Mesendoderm (in vitro differentiated cells): ENCODE measurements at regions not wholly inside any gene's neighbourhood (a gene's known extent, or its start where the extent isn't known, plus 50 kb on each side); places are given as distances from the start of the nearest gene placed in this dataset.
A peak's percentile ranks its signal among the peaks of the same experiment; 100 is the strongest.

Source experiments
- DNase-seq: peaks from one replicate; pipeline ENCODE4 v3.0.0; 2013
- H2AK5ac ChIP-seq: 2 replicates; pipeline ENCODE4 v1.6.1; 2013; ENCODE audit warnings: low read length, inconsistent platforms
- H2BK120ac ChIP-seq: 2 replicates; pipeline ENCODE4 v1.6.1; 2013; ENCODE audit warnings: low read depth, mild to moderate bottlenecking, low read length, moderate library complexity, mixed read lengths
- H2BK15ac ChIP-seq: replicated peaks from 2 replicates; pipeline ENCODE4 v1.6.1; 2013; ENCODE audit warnings: low read depth, mild to moderate bottlenecking, moderate library complexity
- H2BK5ac ChIP-seq: 2 replicates; pipeline ENCODE4 v1.6.1; 2013; ENCODE audit warnings: low read length, inconsistent platforms
- H3K18ac ChIP-seq: 2 replicates; pipeline ENCODE4 v1.6.1; 2013; ENCODE audit warnings: mild to moderate bottlenecking, low read length, mixed read lengths
- H3K23ac ChIP-seq: one replicate; pipeline ENCODE4 v1.6.1; 2013; ENCODE audit warnings: low read length
- H3K27ac ChIP-seq: 2 replicates; pipeline ENCODE4 v1.5.1; 2013; ENCODE audit warnings: low read depth, mild to moderate bottlenecking, inconsistent platforms, low read length, moderate library complexity
- H3K27me3 ChIP-seq: 2 replicates; pipeline ENCODE4 v1.6.1; 2013; ENCODE audit warnings: low read length, control low read depth, mild to moderate bottlenecking, inconsistent platforms; ENCODE audit not compliant: insufficient read depth, poor library complexity
- H3K36me3 ChIP-seq: 2 replicates; pipeline ENCODE4 v1.6.1; 2013; ENCODE audit warnings: low read length, inconsistent platforms; ENCODE audit not compliant: control insufficient read depth, insufficient read depth
- H3K4ac ChIP-seq: one replicate; pipeline ENCODE4 v1.6.1; 2013; ENCODE audit warnings: low read depth, mild to moderate bottlenecking, low read length, moderate library complexity
- H3K4me1 ChIP-seq: 2 replicates; pipeline ENCODE4 v1.6.1; 2013; ENCODE audit warnings: low read depth, low read length, inconsistent platforms; ENCODE audit not compliant: control insufficient read depth
- H3K4me2 ChIP-seq: 2 replicates; pipeline ENCODE4 v1.6.1; 2013; ENCODE audit warnings: low read length
- H3K4me3 ChIP-seq: 2 replicates; pipeline ENCODE4 v1.5.1; 2013; ENCODE audit warnings: mild to moderate bottlenecking, low read length
- H3K56ac ChIP-seq: one replicate; pipeline ENCODE4 v1.6.1; 2013; ENCODE audit warnings: low read length
- H3K79me1 ChIP-seq: 2 replicates; pipeline ENCODE4 v1.6.1; 2013; ENCODE audit warnings: low read length, inconsistent platforms
- H3K79me2 ChIP-seq: 2 replicates; pipeline ENCODE4 v1.6.1; 2013; ENCODE audit warnings: mild to moderate bottlenecking, low read length; ENCODE audit not compliant: control insufficient read depth, insufficient read depth
- H3K9ac ChIP-seq: 2 replicates; pipeline ENCODE4 v1.6.1; 2013; ENCODE audit warnings: low read length, inconsistent platforms
- H4K5ac ChIP-seq: one replicate; pipeline ENCODE4 v1.6.1; 2013; ENCODE audit warnings: low read length
- H4K8ac ChIP-seq: one replicate; pipeline ENCODE4 v1.6.1; 2013; ENCODE audit warnings: low read depth, mild to moderate bottlenecking, control low read depth, low read length, moderate library complexity
- WGBS: extraction: QIAGEN DNeasy Blood & Tissue Kit; methylation state at CpG from one replicate; pipeline ENCODE4 v1.1.7; 2013; ENCODE audit warnings: low lambda C conversion rate, missing lambda C conversion rate; ENCODE audit not compliant: insufficient coverage; ENCODE audit errors: extremely low coverage; 5-methylcytosine and 5-hydroxymethylcytosine counted together

DNA sequence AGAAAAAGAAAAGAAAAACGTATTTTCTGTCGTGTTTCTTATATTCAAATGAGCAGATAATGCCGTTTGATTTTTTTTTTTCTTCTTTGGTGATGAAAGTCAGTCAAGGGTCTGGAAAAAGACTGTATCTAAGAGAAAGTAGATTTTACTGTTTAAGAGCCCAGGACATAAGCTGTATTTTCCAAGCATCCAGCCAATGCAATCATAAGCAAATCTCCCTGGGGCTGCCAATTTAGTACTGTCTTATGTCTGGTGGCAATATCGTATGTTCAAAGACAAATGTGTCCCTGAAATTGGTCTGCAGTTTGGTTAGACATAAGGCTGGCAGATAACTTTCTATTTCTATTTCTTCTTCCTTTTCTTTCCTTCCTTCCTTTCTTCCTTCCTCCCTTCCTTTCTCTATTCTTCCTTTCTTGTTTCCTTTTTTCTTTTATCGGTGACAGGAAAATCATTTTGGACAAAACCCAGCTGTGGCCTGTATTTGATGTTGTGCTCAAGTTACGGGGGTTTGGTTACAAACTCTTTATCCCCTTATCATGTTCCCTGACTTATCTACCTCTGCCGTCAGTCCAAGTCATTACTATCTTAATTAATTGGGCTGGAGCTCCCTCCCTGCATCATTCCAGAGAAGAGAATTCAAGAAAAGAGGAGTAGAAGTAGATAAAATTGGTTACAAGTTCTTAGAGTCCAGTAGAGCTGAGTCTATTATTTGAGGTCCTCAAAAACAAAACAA is 683.4 kb upstream of the FSHR start:
- H4K8ac ChIP-seq: no peak overlapping the region
- no CpG with 5 or more reads among the region's 7 CpGs for WGBS
- no peaks in the 10 kb centered on the region for H3K79me1 ChIP-seq

DNA sequence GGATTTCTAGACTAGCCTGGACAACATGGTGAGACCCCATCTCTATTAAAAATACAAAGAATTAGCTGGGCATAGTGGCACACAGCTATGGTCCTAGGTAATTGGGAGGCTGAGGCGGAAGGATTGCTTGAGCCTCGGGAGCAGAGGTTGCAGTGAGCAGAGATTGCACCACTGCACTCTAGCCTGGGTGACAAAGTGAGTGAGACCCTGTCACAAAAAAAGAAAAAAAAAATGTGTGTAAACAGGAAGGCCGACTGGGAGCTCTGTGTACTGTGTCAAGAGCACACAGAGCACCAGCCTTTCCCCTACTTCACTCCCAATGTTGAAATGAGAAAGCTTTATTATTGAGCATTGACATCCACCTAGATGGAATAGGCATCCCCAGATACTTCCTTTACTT is 681.7 kb upstream of the FSHR start:
- Histone ChIP-seq H2BK5ac (no peak overlapping the region), H2AK5ac (no peak overlapping the region), H2BK120ac (no peak overlapping the region), H4K5ac (no peak overlapping the region), H3K4me1 (no peaks in the 10 kb centered on the region), H3K27me3 (no peaks in the 10 kb centered on the region), H3K4me2 (no peak overlapping the region), H3K56ac (no peak overlapping the region), H3K9ac (no peak overlapping the region), H3K79me2 (no peaks in the 10 kb centered on the region), H3K27ac (no peak overlapping the region), H4K8ac (no peak overlapping the region), H3K23ac (no peak overlapping the region), H3K4me3 (no peak overlapping the region), H3K4ac (no peak overlapping the region), H3K36me3 (no peaks in the 10 kb centered on the region), H3K18ac (peak overlapping the region; percentile 51), H2BK15ac (no peak overlapping the region), H3K79me1 (no peaks in the 10 kb centered on the region)
- WGBS: no CpG with 5 or more reads among the region's 3 CpGs
- DNase-seq: no peak

More for the DNA sequence above, 683.4 kb upstream of the FSHR start:
- no peak overlapping the region for H2AK5ac ChIP-seq
- H3K4me1 ChIP-seq: no peaks in the 10 kb centered on the region
- H3K79me2 ChIP-seq: no peaks in the 10 kb centered on the region
- H3K36me3 ChIP-seq: no peaks in the 10 kb centered on the region
- no peak overlapping the region for H3K23ac ChIP-seq
- H4K5ac ChIP-seq: no peak overlapping the region
- H3K27me3 ChIP-seq: no peaks in the 10 kb centered on the region
- no peak overlapping the region for H3K27ac ChIP-seq
- peak; percentile 55 for DNase-seq
- H3K56ac ChIP-seq: no peak overlapping the region
- H3K4ac ChIP-seq: no peak overlapping the region
- no peak overlapping the region for H3K9ac ChIP-seq
- H3K18ac ChIP-seq: no peak overlapping the region
- H3K4me2 ChIP-seq: no peak overlapping the region
- no peak overlapping the region for H3K4me3 ChIP-seq
- no peak overlapping the region for H2BK5ac ChIP-seq
- no peak overlapping the region for H2BK120ac ChIP-seq
- no peak overlapping the region for H2BK15ac ChIP-seq

DNA sequence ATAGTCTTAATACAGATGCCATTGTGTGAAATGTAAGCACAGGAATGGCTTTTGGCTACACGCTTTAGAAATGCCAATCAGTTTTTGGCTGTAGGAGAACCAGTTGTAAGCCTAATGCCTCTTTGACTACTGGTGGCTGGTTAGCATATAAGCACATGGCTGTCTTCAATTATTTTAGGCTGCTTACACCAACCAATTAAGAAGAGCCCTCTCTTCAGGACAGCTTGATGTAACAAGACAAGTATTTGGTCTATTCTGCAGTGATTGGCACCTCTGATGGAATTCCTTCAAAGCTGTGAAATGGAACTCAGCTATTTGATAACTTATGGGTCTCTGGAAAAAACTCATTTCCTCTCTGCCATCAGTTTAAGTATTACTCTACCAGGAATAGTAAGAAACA is 680.1 kb upstream of the FSHR start:
- no peak overlapping the region for H3K4ac ChIP-seq
- no peaks in the 10 kb centered on the region for H3K36me3 ChIP-seq
- no peak overlapping the region for H3K56ac ChIP-seq
- no peak overlapping the region for H2BK120ac ChIP-seq
- DNase-seq: peak; percentile 76
- no peaks in the 10 kb centered on the region for H3K27me3 ChIP-seq
- H3K4me1 ChIP-seq: no peaks in the 10 kb centered on the region
- H4K8ac ChIP-seq: no peak overlapping the region
- no peak overlapping the region for H2BK5ac ChIP-seq
- H3K79me1 ChIP-seq: no peaks in the 10 kb centered on the region
- H3K9ac ChIP-seq: no peak overlapping the region
- no peak overlapping the region for H3K23ac ChIP-seq
- H3K79me2 ChIP-seq: no peaks in the 10 kb centered on the region
- no peak overlapping the region for H4K5ac ChIP-seq
- no peak overlapping the region for H3K27ac ChIP-seq
- H3K4me3 ChIP-seq: no peak overlapping the region
- no peak overlapping the region for H3K4me2 ChIP-seq
- no CpG with 5 or more reads among the region's 1 CpG for WGBS
- H2BK15ac ChIP-seq: peak overlapping the region; percentile 96
- no peak overlapping the region for H2AK5ac ChIP-seq
- H3K18ac ChIP-seq: no peak overlapping the region

DNA sequence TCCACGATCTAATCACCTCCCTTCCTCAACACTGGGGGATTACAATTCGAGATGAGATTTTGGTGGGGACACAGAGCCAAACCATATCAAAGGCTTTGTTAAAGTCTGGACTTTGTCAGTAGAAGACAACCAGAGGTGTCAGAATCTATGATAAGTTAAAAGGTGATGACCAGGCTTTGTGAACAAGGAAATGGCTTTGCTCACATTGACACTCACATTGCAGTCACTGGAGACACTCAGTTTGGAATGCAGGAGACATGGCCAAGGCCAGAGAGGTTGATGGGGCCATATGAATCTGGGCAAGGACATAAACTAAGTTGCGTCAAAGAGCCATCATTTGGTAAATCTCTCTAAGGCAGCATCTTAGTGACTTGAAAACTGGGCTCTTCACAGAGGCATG is 678.2 kb upstream of the FSHR start:
- Histone ChIP-seq H3K27ac (no peak overlapping the region), H3K23ac (no peak overlapping the region), H3K36me3 (no peaks in the 10 kb centered on the region), H3K4me1 (no peaks in the 10 kb centered on the region), H3K9ac (no peak overlapping the region), H3K79me2 (no peaks in the 10 kb centered on the region), H3K56ac (no peak overlapping the region), H3K18ac (no peak overlapping the region), H3K27me3 (no peaks in the 10 kb centered on the region), H2BK5ac (no peak overlapping the region), H3K79me1 (no peaks in the 10 kb centered on the region), H2BK120ac (no peak overlapping the region), H2BK15ac (no peak overlapping the region), H4K8ac (peak overlapping the region; percentile 65), H2AK5ac (no peak overlapping the region), H4K5ac (no peak overlapping the region), H3K4ac (no peak overlapping the region), H3K4me2 (no peak overlapping the region), H3K4me3 (no peak overlapping the region)
- DNase-seq: peak; percentile 56
- no CpG with 5 or more reads among the region's 3 CpGs for WGBS

DNA sequence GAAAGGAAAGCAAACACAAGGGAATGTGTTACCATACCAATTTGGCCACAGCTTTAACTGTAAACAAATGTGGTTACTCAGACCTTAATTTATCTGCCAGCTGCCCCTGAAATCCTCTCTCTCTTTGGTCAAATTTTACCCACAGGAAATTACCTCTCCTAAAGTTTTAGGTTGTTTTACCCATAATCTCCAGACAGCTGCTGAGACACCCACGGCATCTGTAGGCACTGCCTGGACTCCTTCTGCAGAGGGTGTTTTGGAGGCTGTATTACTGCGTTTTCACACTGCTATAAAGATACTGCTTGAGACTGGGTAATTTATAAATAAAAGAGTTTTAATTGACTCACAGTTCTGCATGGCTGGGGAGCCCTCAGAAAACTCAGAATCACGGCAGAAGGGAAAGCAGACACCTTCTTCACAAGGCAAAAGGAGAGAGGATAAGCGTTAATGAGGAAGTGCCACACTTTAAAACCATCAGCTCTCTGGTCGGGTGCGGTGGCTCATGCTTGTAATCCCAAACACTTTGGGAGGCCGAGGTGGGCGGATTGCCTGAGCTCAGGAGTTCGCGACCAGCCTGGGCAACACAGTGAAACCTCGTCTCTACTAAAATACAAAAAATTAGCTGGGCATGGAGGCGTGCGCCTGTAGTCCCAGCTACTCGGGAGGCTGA is 677.5 kb upstream of the FSHR start:
- H2BK15ac ChIP-seq: no peak overlapping the region
- H3K23ac ChIP-seq: no peak overlapping the region
- H3K4me2 ChIP-seq: no peak overlapping the region
- H3K56ac ChIP-seq: no peak overlapping the region
- no peaks in the 10 kb centered on the region for H3K79me1 ChIP-seq
- no peak overlapping the region for H2BK5ac ChIP-seq
- no peak overlapping the region for H3K18ac ChIP-seq
- H2AK5ac ChIP-seq: no peak overlapping the region
- DNase-seq: peak; percentile 60
- no peak overlapping the region for H3K4me3 ChIP-seq
- H3K9ac ChIP-seq: no peak overlapping the region
- no peaks in the 10 kb centered on the region for H3K79me2 ChIP-seq
- H4K8ac ChIP-seq: no peak overlapping the region
- WGBS: no CpG with 5 or more reads among the region's 14 CpGs
- H2BK120ac ChIP-seq: no peak overlapping the region
- no peaks in the 10 kb centered on the region for H3K4me1 ChIP-seq
- H3K27me3 ChIP-seq: no peaks in the 10 kb centered on the region
- H3K4ac ChIP-seq: no peak overlapping the region
- no peaks in the 10 kb centered on the region for H3K36me3 ChIP-seq
- H3K27ac ChIP-seq: no peak overlapping the region
- H4K5ac ChIP-seq: no peak overlapping the region
